ENCODE measurements at regions not wholly inside any gene's neighbourhood (a gene's known extent, or its start where the extent isn't known, plus 50 kb on each side); places are given as distances from the start of the nearest gene placed in this dataset.

DNA sequence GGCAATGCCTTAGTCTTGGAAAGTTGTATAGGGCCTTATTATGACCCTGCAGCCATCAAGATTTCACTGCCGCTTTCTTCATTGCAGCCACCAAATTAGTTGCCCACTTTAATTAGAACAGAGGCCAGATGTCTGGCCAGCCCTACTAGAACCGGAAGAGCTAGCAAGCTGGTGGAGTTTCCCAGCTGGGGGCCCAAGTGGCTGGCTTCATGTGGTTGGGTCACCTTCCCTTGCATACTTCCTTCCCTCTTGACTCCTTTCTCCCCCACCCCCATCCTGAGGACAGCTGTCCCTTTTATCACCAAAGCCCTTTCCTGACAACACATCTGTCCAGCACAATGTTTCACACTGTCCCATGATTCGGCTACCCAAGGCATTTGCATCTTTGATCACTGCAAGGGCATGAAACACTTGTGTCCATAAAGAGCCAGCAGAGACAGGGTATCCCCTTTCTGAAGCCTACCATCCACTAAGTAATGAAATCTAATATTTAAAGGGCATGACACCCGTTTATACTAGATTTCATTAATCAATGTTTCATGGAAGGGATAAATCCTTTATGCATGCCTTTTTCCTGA is 187.2 kb downstream of the BCL11A start:
- Histone ChIP-seq H3K27ac (no peak overlapping the region), H3K9me3 (no peaks in the 10 kb centered on the region), H3K36me3 (no peaks in the 10 kb centered on the region), H3K27me3 (ENCODE audit: low read depth) (no peaks in the 10 kb centered on the region), H3K4me1 (peaks cover 10% of the 10 kb centered on the region), H3K4me3 (no peak overlapping the region)
- peak; percentile 61 for DNase-seq
- peak in 1 of 2 donors; percentile 54 for ATAC-seq
- TF ChIP-seq, protein P1, sequence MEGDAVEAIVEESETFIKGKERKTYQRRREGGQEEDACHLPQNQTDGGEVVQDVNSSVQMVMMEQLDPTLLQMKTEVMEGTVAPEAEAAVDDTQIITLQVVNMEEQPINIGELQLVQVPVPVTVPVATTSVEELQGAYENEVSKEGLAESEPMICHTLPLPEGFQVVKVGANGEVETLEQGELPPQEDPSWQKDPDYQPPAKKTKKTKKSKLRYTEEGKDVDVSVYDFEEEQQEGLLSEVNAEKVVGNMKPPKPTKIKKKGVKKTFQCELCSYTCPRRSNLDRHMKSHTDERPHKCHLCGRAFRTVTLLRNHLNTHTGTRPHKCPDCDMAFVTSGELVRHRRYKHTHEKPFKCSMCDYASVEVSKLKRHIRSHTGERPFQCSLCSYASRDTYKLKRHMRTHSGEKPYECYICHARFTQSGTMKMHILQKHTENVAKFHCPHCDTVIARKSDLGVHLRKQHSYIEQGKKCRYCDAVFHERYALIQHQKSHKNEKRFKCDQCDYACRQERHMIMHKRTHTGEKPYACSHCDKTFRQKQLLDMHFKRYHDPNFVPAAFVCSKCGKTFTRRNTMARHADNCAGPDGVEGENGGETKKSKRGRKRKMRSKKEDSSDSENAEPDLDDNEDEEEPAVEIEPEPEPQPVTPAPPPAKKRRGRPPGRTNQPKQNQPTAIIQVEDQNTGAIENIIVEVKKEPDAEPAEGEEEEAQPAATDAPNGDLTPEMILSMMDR (IDR thresholded peaks at IDR 0.05) = no peak
- intact Hi-C loops (cut with DNase I) = no loop called here

DNA sequence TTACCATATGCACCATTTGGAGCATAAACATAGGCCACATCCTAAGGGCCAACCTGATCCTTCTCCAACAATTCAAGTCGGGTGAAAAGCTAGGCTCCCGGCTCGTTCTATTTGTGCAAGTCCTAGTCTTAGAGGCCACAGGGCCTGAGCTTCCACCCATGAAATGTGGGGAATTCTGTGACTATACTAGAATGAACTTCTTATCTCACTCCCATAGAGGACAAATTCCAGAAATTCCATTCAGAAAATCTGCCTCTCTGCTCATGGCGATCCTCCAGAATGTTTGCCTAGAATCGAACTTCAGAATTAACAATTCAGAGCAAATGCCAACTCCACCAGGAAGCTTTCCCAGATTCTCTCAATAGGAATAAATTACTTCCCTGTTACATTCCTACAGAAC is 187.9 kb downstream of the BCL11A start:
- TF ChIP-seq, protein P1 (IDR thresholded peaks at IDR 0.05) = no peak
- DNase-seq (no peak), ATAC-seq (no peak)
- peaks cover 10% of the 10 kb centered on the region for H3K4me1 ChIP-seq
- intact Hi-C loops (cut with DNase I) = no loop called here
- H3K4me3 ChIP-seq = no peak overlapping the region
- no peaks in the 10 kb centered on the region for H3K27me3 ChIP-seq (ENCODE audit: low read depth)
- H3K9me3 ChIP-seq = no peaks in the 10 kb centered on the region
- H3K36me3 ChIP-seq = no peaks in the 10 kb centered on the region
- H3K27ac ChIP-seq = no peak overlapping the region

- Histone ChIP-seq H3K9me3 (no peaks in the 10 kb centered on the region), H3K36me3 (no peaks in the 10 kb centered on the region), H3K27me3 (ENCODE audit: low read depth) (no peaks in the 10 kb centered on the region), H3K27ac (no peak overlapping the region), H3K4me3 (no peak overlapping the region), H3K4me1 (peaks cover 10% of the 10 kb centered on the region)
- DNase-seq = no peak
- no peak for ATAC-seq
- TF ChIP-seq, protein P1 (IDR thresholded peaks at IDR 0.05) = no peak
- intact Hi-C loops (cut with DNase I) = no loop called here
Observed at GRCh38 chr2:60364491-60364890, 189.0 kb downstream of the BCL11A start.

DNA sequence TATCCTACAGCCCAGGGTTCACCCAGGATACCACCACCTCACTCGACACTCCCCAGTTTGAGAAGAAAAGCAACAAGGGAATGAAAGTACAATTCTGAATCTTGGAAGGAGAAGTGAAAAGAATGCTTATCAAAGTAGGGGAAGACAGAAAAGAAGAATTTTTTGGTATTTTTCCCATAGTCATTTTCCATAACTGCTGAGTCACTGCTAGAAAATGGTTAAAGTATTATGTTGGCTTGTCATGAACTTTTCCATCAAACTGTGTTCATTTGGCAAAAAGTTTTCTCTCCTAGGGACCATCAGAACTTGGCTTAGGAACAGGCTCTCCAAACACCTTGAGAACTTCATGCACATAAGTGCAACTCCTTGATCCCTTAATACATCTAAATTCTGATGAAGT is 192.0 kb downstream of the BCL11A start:
- Histone ChIP-seq H3K9me3 (no peaks in the 10 kb centered on the region), H3K36me3 (no peaks in the 10 kb centered on the region), H3K4me1 (peaks cover 10% of the 10 kb centered on the region), H3K4me3 (no peak overlapping the region), H3K27me3 (ENCODE audit: low read depth) (no peaks in the 10 kb centered on the region), H3K27ac (no peak overlapping the region)
- TF ChIP-seq, protein P1 (IDR thresholded peaks at IDR 0.05) = no peak
- ATAC-seq (no peak), DNase-seq (no peak)
- intact Hi-C loops (cut with DNase I) = no loop called here

DNA sequence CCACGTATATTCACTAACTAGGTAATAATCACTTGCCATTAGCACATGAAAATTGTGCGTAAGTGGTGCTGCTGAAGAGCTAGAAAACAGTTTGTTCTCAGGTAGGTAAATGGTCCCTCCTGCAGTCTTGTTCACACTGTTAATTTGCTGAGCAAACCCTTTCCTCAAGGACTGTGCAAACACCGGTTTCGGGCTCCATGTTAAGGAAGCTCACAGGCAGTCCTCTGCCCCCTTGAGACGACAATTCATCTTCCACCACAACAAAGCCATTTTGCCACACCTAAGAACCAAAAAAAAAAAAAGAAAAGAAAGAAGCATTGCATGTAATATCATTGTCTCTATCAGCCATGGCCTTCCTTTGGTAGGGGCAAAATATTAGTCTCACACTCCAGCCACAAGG is 193.9 kb downstream of the BCL11A start:
- intact Hi-C loops (cut with DNase I) = no loop called here
- H3K27me3 ChIP-seq (ENCODE audit: low read depth) = no peaks in the 10 kb centered on the region
- no peaks in the 10 kb centered on the region for H3K9me3 ChIP-seq
- peak; percentile 53 to 72 for ATAC-seq
- DNase-seq = no peak
- H3K4me3 ChIP-seq = no peak overlapping the region
- H3K4me1 ChIP-seq = no peaks in the 10 kb centered on the region
- no peak overlapping the region for H3K27ac ChIP-seq
- TF ChIP-seq, protein P1 (IDR thresholded peaks at IDR 0.05) = no peak
- H3K36me3 ChIP-seq = no peaks in the 10 kb centered on the region
